SK-MEL-5 (cell line): ENCODE measurements at regions not wholly inside any gene's neighbourhood (a gene's known extent, or its start where the extent isn't known, plus 50 kb on each side); places are given as distances from the start of the nearest gene placed in this dataset.
"Not testable (repeated sequence)": the region's sequence is repeated elsewhere in the genome, so short reads cannot be mapped to it uniquely, and the experiment has no call there.

Experiments
- DNase-seq: peaks from one replicate; pipeline ENCODE4 v3.0.0-alpha.2; 2016; ENCODE audit warnings: low read depth, low spot score
- in situ Hi-C: cut with HindIII; loops from 2 replicates; pipeline ENCODE4 v1.10.0; 2016; ENCODE audit warnings: low sequenced_read_pairs, high pct_unique_total_duplicates, low pct_unique_long_range_greater_than_20kb

DNA sequence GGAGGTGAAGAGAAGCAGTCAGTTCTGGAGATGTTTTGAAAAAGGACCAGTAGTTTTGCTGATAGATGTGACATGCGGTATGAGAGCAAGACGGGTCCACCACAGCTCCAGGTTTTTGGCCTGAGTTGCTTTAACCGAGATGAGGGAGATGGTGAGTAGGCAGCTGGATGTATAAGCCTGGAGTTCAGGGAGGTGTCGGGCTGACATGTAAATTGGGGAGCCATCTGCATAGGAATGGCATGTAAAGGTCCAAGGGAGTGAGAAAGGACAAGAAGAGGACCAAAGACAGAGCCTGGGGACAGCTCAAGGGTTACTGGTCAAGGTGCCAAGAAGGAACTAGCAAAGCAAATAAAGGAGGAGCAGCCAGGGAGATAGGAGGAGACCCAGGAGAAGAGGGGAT lies 503.7 kb downstream of the MATN1 start:
- in situ Hi-C loops: no loop called here
- no peak for DNase-seq

DNA sequence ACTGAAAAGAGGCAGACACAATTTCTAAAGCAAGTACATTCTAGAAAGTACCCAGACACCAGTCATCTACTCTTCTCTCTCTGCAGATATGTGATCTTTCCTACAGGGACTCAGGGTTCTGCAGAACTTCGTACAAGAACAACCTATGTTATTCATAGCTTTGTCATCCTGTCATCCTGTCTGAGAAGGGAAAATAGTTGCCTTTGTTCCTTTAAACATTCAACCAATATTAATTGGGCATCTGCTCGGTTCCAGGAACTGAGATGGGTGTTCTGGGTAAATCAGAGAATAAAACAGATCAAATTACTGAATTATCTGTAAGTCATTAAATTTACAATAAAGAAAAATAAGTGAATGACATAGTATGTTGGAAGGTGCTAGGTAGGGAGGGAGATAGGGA lies 504.9 kb downstream of the MATN1 start:
- no peak for DNase-seq
- in situ Hi-C loops: no loop called here

- DNase-seq: no peak
- in situ Hi-C loops: no loop called here
These were observed 506.8 kb downstream of the MATN1 start for GRCh38 chr1:30216602-30217001.

DNA sequence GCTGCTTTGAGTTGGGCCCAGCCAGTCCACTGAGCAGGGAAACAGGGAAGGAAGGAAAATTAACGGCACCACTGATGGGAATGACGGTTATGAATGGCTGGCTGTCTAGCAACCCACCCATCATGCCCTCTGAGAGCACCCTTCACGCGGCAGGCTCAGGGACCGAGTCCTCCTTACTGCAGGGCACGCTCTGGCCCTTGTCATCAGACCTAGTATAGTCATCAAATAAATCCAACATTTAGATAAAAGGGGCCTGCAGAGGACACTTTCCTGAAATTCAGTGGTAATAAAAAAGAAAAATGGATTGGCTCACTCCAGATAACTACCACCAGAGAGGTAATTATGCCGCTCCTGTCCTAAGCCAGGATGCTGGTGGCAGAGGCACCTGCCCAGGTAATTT lies 509.4 kb downstream of the MATN1 start:
- in situ Hi-C loops: no loop called here

DNA sequence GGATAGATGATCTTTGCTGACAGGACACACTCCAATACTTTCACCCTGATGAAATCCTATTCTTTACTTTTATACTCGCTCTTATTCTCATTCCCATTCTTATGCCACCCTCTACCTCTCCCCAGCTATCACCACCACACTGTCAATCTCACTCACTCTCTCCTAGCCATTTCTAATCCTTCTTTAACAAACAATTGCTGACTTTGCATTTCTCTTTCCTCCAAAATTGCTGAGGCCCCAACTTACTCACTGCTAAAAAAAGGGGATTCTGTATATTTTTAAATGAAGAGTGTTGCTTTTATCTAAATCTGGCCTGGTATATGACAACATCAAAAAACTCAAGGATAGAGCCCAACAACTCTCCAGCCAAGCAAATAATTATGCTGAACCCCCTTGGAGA lies 515.4 kb downstream of the MATN1 start:
- in situ Hi-C loops, DNase-seq: not testable (repeated sequence)

More for the DNA sequence above, 509.4 kb downstream of the MATN1 start:
- no peak for DNase-seq

- DNase-seq, in situ Hi-C loops: not testable (repeated sequence)
These were observed 516.8 kb downstream of the MATN1 start for GRCh38 chr1:30206631-30207030.

GRCh38 chr1:30204916-30205315 lies 518.5 kb downstream of the MATN1 start:
- in situ Hi-C loops, DNase-seq: not testable (repeated sequence)

DNA sequence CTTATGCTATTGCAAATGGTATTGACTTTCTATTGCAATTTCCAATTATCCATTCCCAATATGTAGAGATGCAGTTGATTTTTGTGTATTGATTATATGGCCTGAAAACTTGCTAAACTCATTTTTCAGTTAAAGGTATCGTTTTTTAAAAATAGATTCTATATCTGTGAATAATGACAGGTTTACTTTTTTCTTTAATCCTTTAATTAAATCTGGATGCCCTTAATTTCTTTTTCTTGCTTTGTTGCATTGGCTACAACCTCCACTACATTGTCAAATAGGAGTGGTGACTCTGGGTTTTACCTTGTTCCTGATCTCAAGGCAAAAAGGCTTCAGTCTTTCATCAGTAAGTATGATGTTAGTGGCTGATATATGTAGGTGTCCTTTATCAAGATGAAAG lies 522.4 kb downstream of the MATN1 start:
- DNase-seq: no peak
- in situ Hi-C loops: no loop called here

DNA sequence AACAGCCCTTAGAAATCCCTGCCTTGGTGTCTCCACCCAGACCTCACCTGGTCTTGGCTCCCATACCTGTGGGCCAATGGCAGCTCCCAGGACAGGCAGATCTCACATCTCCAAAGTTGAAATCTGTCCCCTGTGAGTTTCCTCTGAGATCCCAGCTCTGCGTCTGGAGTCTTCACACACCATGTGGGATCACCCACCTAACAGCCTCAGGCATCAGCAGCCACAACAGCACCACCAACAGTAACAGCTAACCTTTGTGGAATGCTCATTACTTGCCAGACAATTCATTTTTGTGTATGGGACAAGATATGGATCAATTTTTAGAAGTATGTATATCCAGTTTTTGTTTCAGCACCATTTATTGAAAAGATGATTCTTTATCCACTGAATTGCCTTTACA lies 523.2 kb downstream of the MATN1 start:
- no peak for DNase-seq
- in situ Hi-C loops: no loop called here

DNA sequence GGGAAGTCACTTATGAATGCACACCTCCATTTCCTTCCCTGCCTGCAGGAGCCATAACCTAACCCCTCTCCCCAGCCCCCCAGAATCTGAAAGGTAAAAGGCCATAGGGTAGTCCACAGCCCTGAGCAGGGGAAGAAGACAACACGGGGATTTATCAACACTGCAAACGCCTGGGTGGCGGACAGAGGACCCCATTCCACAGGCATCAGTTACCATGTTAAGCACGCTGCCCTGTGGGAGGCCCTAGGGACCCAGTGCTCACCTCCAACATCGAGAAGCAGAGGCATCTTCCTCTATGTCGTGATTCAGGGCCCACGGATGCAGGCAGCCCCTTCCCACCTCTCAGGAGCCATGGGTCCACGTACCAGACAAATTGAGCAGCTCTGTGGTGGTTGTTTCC lies 523.8 kb downstream of the MATN1 start:
- no peak for DNase-seq

DNA sequence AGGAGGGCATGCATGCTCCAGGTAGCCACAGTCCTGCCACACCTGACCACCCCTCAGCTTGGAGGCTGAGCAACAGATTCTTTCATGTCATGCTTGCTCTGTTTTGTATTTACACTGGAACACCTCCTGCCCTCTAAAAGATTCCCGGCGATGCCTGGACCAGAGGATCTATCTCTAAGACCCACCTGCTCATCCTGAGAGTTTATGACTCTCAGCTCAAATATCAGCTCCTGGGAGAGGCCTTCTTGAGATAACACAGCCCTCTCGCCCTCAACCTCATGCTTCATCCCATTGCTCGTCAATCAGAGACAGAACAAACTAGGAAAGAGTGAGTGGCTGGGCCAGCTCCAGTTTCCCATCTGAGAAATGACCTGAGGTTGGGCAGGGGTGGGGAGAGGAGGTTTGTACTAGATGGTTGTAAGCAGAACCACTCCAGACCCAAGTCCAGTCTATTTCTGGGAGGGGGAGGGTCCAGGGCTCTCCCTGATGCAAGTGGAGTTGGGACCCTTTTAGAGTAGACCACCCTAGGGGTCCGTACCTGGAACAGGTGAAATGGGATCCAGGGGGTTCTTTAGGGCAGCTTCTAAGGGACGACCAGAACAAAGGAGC lies 524.5 kb downstream of the MATN1 start:
- DNase-seq: no peak
- in situ Hi-C loops: no loop called here

More for the DNA sequence above, 523.8 kb downstream of the MATN1 start:
- in situ Hi-C loops: no loop called here

DNA sequence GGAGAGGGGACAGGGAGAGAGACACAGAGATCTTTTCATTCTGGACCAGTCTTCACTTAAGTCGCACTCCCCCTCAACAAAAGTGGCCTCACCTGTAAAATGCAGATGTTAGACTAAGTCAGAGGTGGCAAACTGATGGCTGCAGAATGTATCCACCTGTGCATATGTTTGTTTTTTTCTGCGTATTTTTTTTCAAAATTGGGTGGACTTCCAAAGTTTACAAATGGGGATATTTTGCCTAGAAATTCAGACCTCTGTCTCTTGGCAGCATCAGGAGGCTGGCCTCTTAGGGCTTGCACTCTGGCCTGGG lies 525.0 kb downstream of the MATN1 start:
- in situ Hi-C loops: no loop called here
- DNase-seq: no peak

DNA sequence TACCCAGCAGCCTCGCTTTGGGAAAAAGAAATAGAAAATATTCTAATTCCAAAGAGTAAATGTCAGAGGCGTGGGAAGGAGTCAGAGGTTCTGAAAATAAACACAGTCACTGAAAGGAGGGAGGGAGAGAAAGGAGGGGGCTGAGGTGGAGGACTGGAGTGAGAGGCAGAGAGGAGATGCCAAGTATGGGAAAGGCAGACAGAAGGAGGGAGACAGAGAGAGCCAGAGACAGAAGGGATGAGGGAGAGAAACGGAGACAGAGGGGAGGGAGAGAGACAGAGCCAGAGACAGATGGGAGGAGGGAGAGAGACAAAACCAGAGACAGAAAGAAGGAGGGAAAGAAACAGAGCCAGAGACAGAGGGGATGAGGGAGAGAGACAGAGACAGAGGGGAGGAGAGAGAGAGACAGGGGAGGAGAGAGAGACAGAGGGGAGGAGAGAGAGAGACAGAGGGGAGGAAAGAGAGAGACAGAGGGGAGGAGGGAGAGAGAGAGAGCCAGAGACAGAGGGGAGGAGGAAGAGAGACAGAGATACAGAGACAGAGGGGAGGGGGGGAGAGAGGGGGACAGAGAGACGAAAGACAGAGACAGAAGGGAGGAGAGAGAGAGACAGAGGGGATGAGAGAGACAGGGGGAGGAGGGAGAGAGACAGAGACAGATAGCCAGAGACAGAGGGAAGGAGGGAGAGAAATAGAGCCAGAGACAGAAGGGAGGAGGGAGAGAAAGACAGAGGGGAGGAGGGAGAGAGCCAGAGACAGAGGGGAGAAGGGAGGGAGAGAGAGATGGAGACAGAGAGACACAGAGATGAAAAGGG lies 525.5 kb downstream of the MATN1 start:
- no peak for DNase-seq
- in situ Hi-C loops: no loop called here

DNA sequence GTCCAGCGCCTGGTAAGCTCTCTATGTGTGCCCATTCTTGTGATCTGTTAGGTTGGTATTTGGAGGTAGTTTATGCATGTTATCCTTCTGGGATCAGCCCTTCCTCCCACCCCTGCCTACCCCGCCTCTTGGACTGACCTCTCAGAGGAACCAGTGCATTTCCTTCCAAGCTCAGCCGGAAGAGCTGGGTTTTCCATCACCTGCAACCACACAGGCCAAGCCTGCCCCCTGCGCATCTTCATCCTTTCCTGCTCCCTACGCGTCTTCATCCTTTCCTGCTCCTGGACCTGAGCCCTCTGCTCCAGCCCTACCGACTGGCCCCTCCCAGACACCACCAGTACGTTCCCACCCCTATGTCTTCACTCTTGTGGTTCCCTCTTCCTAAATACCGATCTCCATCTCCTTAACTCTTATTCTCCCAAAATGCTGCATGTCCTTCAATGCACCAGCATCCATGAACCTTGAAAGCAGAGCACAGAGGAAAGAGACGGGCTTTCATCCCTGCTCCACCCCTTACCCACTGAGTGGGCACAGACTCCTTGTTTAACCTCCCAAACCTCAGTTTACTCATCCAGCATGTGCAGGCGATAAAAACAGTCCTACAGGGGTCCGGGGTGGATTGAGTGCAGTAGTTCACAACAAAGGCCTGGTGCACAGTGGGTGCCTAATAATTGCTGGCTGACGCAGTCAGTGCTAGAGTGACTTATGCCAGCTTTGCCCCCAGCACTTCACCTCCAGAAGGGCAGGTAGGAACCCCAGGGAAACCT lies 526.3 kb downstream of the MATN1 start:
- no peak for DNase-seq
- in situ Hi-C loops: no loop called here

- no peak for DNase-seq
- in situ Hi-C loops: no loop called here
These were observed 526.9 kb downstream of the MATN1 start for GRCh38 chr1:30196457-30196856.

DNA sequence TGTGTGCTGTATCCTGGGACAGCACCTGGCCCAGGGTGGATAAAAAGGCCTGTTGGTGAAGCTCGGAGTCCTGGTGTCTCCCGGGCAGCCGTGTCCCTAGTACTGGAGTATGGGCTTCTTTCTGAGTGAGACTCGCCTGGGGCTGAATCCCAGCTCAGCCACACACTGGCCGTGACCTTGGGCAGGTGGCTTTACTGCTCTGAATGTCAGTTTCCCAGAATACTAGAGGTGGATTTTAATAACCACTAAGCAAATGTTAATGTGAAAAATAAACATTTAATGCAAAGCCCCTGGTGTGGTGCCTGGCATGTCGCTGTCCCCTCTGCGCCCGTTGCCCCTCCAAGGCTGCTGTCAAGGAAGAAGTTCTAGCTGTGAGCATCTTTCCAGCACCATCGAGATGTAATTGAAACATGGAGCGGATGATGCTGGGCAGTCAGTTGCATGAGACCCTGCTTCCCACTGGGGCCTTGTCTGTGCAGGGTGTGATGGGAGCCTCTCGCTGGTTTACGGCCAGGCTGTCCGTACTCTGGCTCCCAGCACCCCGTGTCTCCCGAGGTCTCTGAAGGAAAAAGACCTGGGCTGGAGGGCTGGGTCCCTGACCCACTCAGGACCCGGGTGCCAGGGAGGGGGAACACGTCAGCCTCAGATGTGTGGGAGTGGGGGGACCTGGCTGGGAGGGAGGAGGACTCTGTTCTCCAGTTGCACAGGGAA lies 527.8 kb downstream of the MATN1 start:
- no peak for DNase-seq
- in situ Hi-C loops: no loop called here

DNA sequence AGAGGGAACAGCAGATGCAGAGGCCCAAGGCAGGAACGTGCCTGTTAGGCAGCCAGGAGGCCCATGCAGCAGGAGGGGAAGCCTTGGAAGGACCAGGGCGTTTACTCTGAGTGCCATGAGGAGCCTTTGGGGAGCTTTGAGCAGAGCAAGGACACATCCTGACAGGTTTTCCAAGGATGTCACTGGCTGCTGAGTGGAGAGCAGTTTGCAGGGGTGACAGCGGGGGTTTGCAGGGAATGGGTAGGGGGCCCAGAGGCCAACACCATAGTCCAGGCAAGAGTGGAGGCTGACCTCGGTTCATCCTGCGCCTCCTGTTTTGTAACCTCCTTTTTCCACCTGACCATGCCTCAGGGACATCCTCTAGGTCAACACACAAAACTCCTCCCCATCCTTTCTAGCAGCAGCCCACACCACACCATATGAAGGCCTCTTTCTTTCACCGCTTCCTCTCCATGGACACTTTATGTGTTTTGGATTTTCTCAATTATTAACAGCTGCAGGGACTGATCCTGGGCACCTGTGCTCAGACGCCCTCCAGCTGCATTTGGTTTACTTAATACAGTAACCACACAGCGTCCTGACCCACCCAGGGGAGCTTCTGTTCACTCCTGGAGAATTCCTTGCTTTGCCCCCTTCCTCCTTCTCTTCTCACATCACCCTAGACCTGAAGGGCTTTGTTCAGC lies 528.5 kb downstream of the MATN1 start:
- DNase-seq: no peak
- in situ Hi-C loops: no loop called here
